Trophoblast cell (in vitro differentiated cells and primary cell): ENCODE measurements at regions not wholly inside any gene's neighbourhood (a gene's known extent, or its start where the extent isn't known, plus 50 kb on each side); places are given as distances from the start of the nearest gene placed in this dataset.

Source experiments
- DNase-seq, 2 donors: peaks; one replicate each; pipeline ENCODE4 v3.0.0-alpha.2; 2016
- H2AFZ ChIP-seq: 2 replicates; pipeline ENCODE4 v1.6.1; 2013; ENCODE audit warnings: low read length, moderate library complexity, mild to moderate bottlenecking; ENCODE audit not compliant: insufficient read depth, poor library complexity
- H2AK5ac ChIP-seq: 2 replicates; pipeline ENCODE4 v1.6.1; 2013; ENCODE audit warnings: mild to moderate bottlenecking, low read length
- H2BK120ac ChIP-seq: 2 replicates; pipeline ENCODE4 v1.6.1; 2013; ENCODE audit warnings: low read length, mild to moderate bottlenecking, moderate library complexity; ENCODE audit not compliant: insufficient read depth, poor library complexity
- H2BK12ac ChIP-seq: 2 replicates; pipeline ENCODE4 v1.6.1; 2013; ENCODE audit warnings: mild to moderate bottlenecking, low read length, moderate library complexity
- H2BK5ac ChIP-seq: 2 replicates; pipeline ENCODE4 v1.6.1; 2013; ENCODE audit warnings: low read length, low read depth, moderate library complexity, mild to moderate bottlenecking; ENCODE audit not compliant: poor library complexity
- H3K14ac ChIP-seq: 2 replicates; pipeline ENCODE4 v1.6.1; 2013; ENCODE audit warnings: mild to moderate bottlenecking, low read length
- H3K18ac ChIP-seq: 2 replicates; pipeline ENCODE4 v1.6.1; 2013; ENCODE audit warnings: mild to moderate bottlenecking, low read length
- H3K23ac ChIP-seq: 2 replicates; pipeline ENCODE4 v1.6.1; 2013; ENCODE audit warnings: low read length
- H3K27ac ChIP-seq: 2 replicates; pipeline ENCODE4 v1.5.1; 2013; ENCODE audit warnings: low read depth, mild to moderate bottlenecking, inconsistent platforms, low read length, moderate library complexity
- H3K27me3 ChIP-seq: 2 replicates; pipeline ENCODE4 v1.6.1; 2013; ENCODE audit warnings: inconsistent platforms, mild to moderate bottlenecking, low read length, moderate library complexity; ENCODE audit not compliant: insufficient read depth
- H3K36me3 ChIP-seq, 2 experiments: 1 replicate in 1 of 2; 2 replicates in 1 of 2; pipeline ENCODE4 v1.6.1; 2013; ENCODE audit warnings: low read length in 2 of 2, mild to moderate bottlenecking in 2 of 2, moderate library complexity in 1 of 2; ENCODE audit not compliant: insufficient read depth in 2 of 2, control insufficient read depth in 1 of 2
- H3K4ac ChIP-seq: 2 replicates; pipeline ENCODE4 v1.6.1; 2013; ENCODE audit warnings: low read depth, mild to moderate bottlenecking, low read length, moderate library complexity
- H3K4me1 ChIP-seq, 2 experiments: 1 replicate in 1 of 2; 2 replicates in 1 of 2; pipeline ENCODE4 v1.6.1; 2013; ENCODE audit warnings: low read length in 2 of 2, mild to moderate bottlenecking in 2 of 2, moderate library complexity in 1 of 2; ENCODE audit not compliant: insufficient read depth in 2 of 2, control insufficient read depth in 1 of 2
- H3K4me2 ChIP-seq: 2 replicates; pipeline ENCODE4 v1.6.1; 2013; ENCODE audit warnings: inconsistent platforms, mild to moderate bottlenecking, low read length, moderate library complexity
- H3K4me3 ChIP-seq: 2 replicates; pipeline ENCODE4 v1.5.1; 2013; ENCODE audit warnings: mild to moderate bottlenecking, low read depth, low read length, inconsistent platforms
- H3K79me1 ChIP-seq: one replicate; pipeline ENCODE4 v1.6.1; 2013; ENCODE audit warnings: low read length
- H3K79me2 ChIP-seq: 2 replicates; pipeline ENCODE4 v1.6.1; 2013; ENCODE audit warnings: low read length, mild to moderate bottlenecking; ENCODE audit not compliant: control insufficient read depth, insufficient read depth, poor library complexity
- H3K9ac ChIP-seq: 2 replicates; pipeline ENCODE4 v1.6.1; 2013; ENCODE audit warnings: mild to moderate bottlenecking, low read length
- H3K9me3 ChIP-seq: 2 replicates; pipeline ENCODE4 v1.6.1; 2013; ENCODE audit warnings: low read depth, mild to moderate bottlenecking, control low read depth, inconsistent platforms, low read length; ENCODE audit not compliant: insufficient read depth
- H4K12ac ChIP-seq: 2 replicates; pipeline ENCODE4 v1.6.1; 2013; ENCODE audit warnings: low read depth, mild to moderate bottlenecking, low read length, moderate library complexity
- H4K8ac ChIP-seq: 2 replicates; pipeline ENCODE4 v1.6.1; 2013; ENCODE audit warnings: low read depth, mild to moderate bottlenecking, low read length, moderate library complexity
- H4K91ac ChIP-seq: one replicate; pipeline ENCODE4 v1.6.1; 2013; ENCODE audit warnings: low read depth, mild to moderate bottlenecking, low read length, moderate library complexity
- WGBS: extraction: QIAGEN DNeasy Blood & Tissue Kit; methylation state at CpG from one replicate; pipeline ENCODE4 v1.1.7; 2013; ENCODE audit warnings: missing lambda C conversion rate; ENCODE audit not compliant: insufficient read length, insufficient coverage; ENCODE audit errors: extremely low coverage; 5-methylcytosine and 5-hydroxymethylcytosine counted together

GRCh38 chr9:96045811-96046210 is 170.3 kb downstream of the ERCC6L2 start:
- no peak overlapping the region for H4K12ac ChIP-seq
- H3K9me3 ChIP-seq = no peaks in the 10 kb centered on the region
- no peaks in the 10 kb centered on the region for H3K36me3 ChIP-seq
- no peak overlapping the region for H2AFZ ChIP-seq
- H3K4me3 ChIP-seq = no peak overlapping the region
- no peak overlapping the region for H2BK120ac ChIP-seq
- no peak overlapping the region for H3K23ac ChIP-seq
- H3K4me2 ChIP-seq = no peak overlapping the region
- no peak overlapping the region for H3K9ac ChIP-seq
- H3K27ac ChIP-seq = no peak overlapping the region
- H3K4me1 ChIP-seq = peaks cover 0 to 4% of the 10 kb centered on the region in 2 experiments
- H3K27me3 ChIP-seq = no peaks in the 10 kb centered on the region
- no peak overlapping the region for H3K14ac ChIP-seq
- no peaks in the 10 kb centered on the region for H3K79me2 ChIP-seq
- H4K91ac ChIP-seq = no peak overlapping the region
- no peak overlapping the region for H2BK12ac ChIP-seq
- H4K8ac ChIP-seq = no peak overlapping the region
- no peak overlapping the region for H3K18ac ChIP-seq
- H2AK5ac ChIP-seq = no peak overlapping the region
- no peak overlapping the region for H2BK5ac ChIP-seq
- no peak for DNase-seq
- no CpG with 5 or more reads among the region's 5 CpGs for WGBS
- H3K4ac ChIP-seq = no peak overlapping the region
- no peaks in the 10 kb centered on the region for H3K79me1 ChIP-seq

GRCh38 chr9:96044401-96044800 is 168.9 kb downstream of the ERCC6L2 start:
- DNase-seq = no peak
- no peak overlapping the region for H4K8ac ChIP-seq
- no peak overlapping the region for H3K23ac ChIP-seq
- H4K91ac ChIP-seq = no peak overlapping the region
- no peak overlapping the region for H3K4me2 ChIP-seq
- H3K27ac ChIP-seq = no peak overlapping the region
- H3K27me3 ChIP-seq = no peaks in the 10 kb centered on the region
- H3K79me1 ChIP-seq = no peaks in the 10 kb centered on the region
- no peak overlapping the region for H3K14ac ChIP-seq
- no peaks in the 10 kb centered on the region for H3K36me3 ChIP-seq
- H2AK5ac ChIP-seq = no peak overlapping the region
- H3K18ac ChIP-seq = no peak overlapping the region
- H2BK120ac ChIP-seq = no peak overlapping the region
- H2AFZ ChIP-seq = no peak overlapping the region
- H3K9me3 ChIP-seq = peaks cover 3% of the 10 kb centered on the region
- no CpG with 5 or more reads among the region's 4 CpGs for WGBS
- no peak overlapping the region for H4K12ac ChIP-seq
- H3K9ac ChIP-seq = no peak overlapping the region
- H2BK5ac ChIP-seq = no peak overlapping the region
- peaks cover 0 to 4% of the 10 kb centered on the region in 2 experiments for H3K4me1 ChIP-seq
- H2BK12ac ChIP-seq = no peak overlapping the region
- H3K79me2 ChIP-seq = no peaks in the 10 kb centered on the region
- no peak overlapping the region for H3K4ac ChIP-seq
- no peak overlapping the region for H3K4me3 ChIP-seq

GRCh38 chr9:96040591-96041461 is 165.3 kb downstream of the ERCC6L2 start:
- Histone ChIP-seq H3K4me1 (no peaks in the 10 kb centered on the region), H3K79me2 (no peaks in the 10 kb centered on the region), H4K8ac (no peak overlapping the region), H3K36me3 (peaks cover 0 to 2% of the 10 kb centered on the region in 2 experiments), H3K4ac (no peak overlapping the region), H3K9me3 (peaks cover 13% of the 10 kb centered on the region), H2BK12ac (no peak overlapping the region), H2BK5ac (no peak overlapping the region), H3K27me3 (no peaks in the 10 kb centered on the region), H4K91ac (no peak overlapping the region), H3K14ac (no peak overlapping the region), H3K4me2 (no peak overlapping the region), H3K23ac (no peak overlapping the region), H3K18ac (no peak overlapping the region), H2AK5ac (no peak overlapping the region), H3K27ac (no peak overlapping the region), H2AFZ (no peak overlapping the region), H3K9ac (no peak overlapping the region), H2BK120ac (no peak overlapping the region), H4K12ac (no peak overlapping the region), H3K79me1 (no peaks in the 10 kb centered on the region), H3K4me3 (no peak overlapping the region)
- WGBS = no CpG with 5 or more reads among the region's 21 CpGs
- no peak for DNase-seq

GRCh38 chr9:96038914-96039313 is 163.4 kb downstream of the ERCC6L2 start:
- Histone ChIP-seq H3K27ac (no peak overlapping the region), H2BK120ac (no peak overlapping the region), H4K91ac (no peak overlapping the region), H2BK5ac (no peak overlapping the region), H3K9ac (no peak overlapping the region), H3K4me2 (no peak overlapping the region), H4K8ac (no peak overlapping the region), H3K14ac (no peak overlapping the region), H3K27me3 (no peaks in the 10 kb centered on the region), H2AK5ac (no peak overlapping the region), H3K79me2 (no peaks in the 10 kb centered on the region), H3K36me3 (peaks cover 0 to 2% of the 10 kb centered on the region in 2 experiments), H3K9me3 (peaks cover 29% of the 10 kb centered on the region), H3K4me1 (no peaks in the 10 kb centered on the region), H3K4ac (no peak overlapping the region), H2AFZ (no peak overlapping the region), H3K23ac (no peak overlapping the region), H3K79me1 (no peaks in the 10 kb centered on the region), H3K4me3 (no peak overlapping the region), H2BK12ac (no peak overlapping the region), H4K12ac (no peak overlapping the region), H3K18ac (no peak overlapping the region)
- DNase-seq = no peak
- no CpG with 5 or more reads among the region's 6 CpGs for WGBS
